ENCODE measurements at regions not wholly inside any gene's neighbourhood (a gene's known extent, or its start where the extent isn't known, plus 50 kb on each side); places are given as distances from the start of the nearest gene placed in this dataset.

GRCh38 chr13:63408331-63409189 lies 1992.9 kb upstream of the PCDH20 start:
- DNase-seq (ENCODE audit: low read depth in 1 of 2, low spot score in 1 of 2): no peak

GRCh38 chr13:63403733-63404132 lies 1988.1 kb upstream of the PCDH20 start:
- DNase-seq (ENCODE audit: low read depth in 1 of 2, low spot score in 1 of 2): no peak

- no peak for DNase-seq (ENCODE audit: low read depth in 1 of 2, low spot score in 1 of 2)
These were observed 1981.1 kb upstream of the PCDH20 start for GRCh38 chr13:63396746-63397145.

- no peak for DNase-seq (ENCODE audit: low read depth in 1 of 2, low spot score in 1 of 2)
These were observed 1977.5 kb upstream of the PCDH20 start for GRCh38 chr13:63393112-63393511.

GRCh38 chr13:63389756-63390155 lies 1974.1 kb upstream of the PCDH20 start:
- DNase-seq (ENCODE audit: low read depth in 1 of 2, low spot score in 1 of 2): no peak

- no peak for DNase-seq (ENCODE audit: low read depth in 1 of 2, low spot score in 1 of 2)
These were observed 1965.6 kb upstream of the PCDH20 start for GRCh38 chr13:63381078-63381859.

- no peak for DNase-seq (ENCODE audit: low read depth in 1 of 2, low spot score in 1 of 2)
These were observed 1962.3 kb upstream of the PCDH20 start for GRCh38 chr13:63377986-63378385.

- DNase-seq (ENCODE audit: low read depth in 1 of 2, low spot score in 1 of 2): no peak
These were observed 1954.5 kb upstream of the PCDH20 start for GRCh38 chr13:63370101-63370500.

GRCh38 chr13:63367522-63368198 lies 1952.0 kb upstream of the PCDH20 start:
- DNase-seq (ENCODE audit: low read depth in 1 of 2, low spot score in 1 of 2): no peak

GRCh38 chr13:63364159-63364558 lies 1948.5 kb upstream of the PCDH20 start:
- no peak for DNase-seq (ENCODE audit: low read depth in 1 of 2, low spot score in 1 of 2)

GRCh38 chr13:63351533-63351932 lies 1935.9 kb upstream of the PCDH20 start:
- no peak for DNase-seq (ENCODE audit: low read depth in 1 of 2, low spot score in 1 of 2)

- no peak for DNase-seq (ENCODE audit: low read depth in 1 of 2, low spot score in 1 of 2)
These were observed 1935.4 kb upstream of the PCDH20 start for GRCh38 chr13:63351081-63351480.

GRCh38 chr13:63345835-63346234 lies 1930.2 kb upstream of the PCDH20 start:
- DNase-seq (ENCODE audit: low read depth in 1 of 2, low spot score in 1 of 2): no peak

- DNase-seq (ENCODE audit: low read depth in 1 of 2, low spot score in 1 of 2): no peak
These were observed 1929.1 kb upstream of the PCDH20 start for GRCh38 chr13:63344711-63345110.

- DNase-seq (ENCODE audit: low read depth in 1 of 2, low spot score in 1 of 2): no peak
These were observed 1922.3 kb upstream of the PCDH20 start for GRCh38 chr13:63337921-63338320.

GRCh38 chr13:63337041-63337440 lies 1921.4 kb upstream of the PCDH20 start:
- DNase-seq (ENCODE audit: low read depth in 1 of 2, low spot score in 1 of 2): no peak

- DNase-seq (ENCODE audit: low read depth in 1 of 2, low spot score in 1 of 2): no peak
These were observed 1920.9 kb upstream of the PCDH20 start for GRCh38 chr13:63336549-63336948.

GRCh38 chr13:63327584-63327983 lies 1911.9 kb upstream of the PCDH20 start:
- no peak for DNase-seq (ENCODE audit: low read depth in 1 of 2, low spot score in 1 of 2)

- no peak for DNase-seq (ENCODE audit: low read depth in 1 of 2, low spot score in 1 of 2)
These were observed 1907.8 kb upstream of the PCDH20 start for GRCh38 chr13:63323441-63323840.

- DNase-seq (ENCODE audit: low read depth in 1 of 2, low spot score in 1 of 2): no peak
These were observed 1895.9 kb upstream of the PCDH20 start for GRCh38 chr13:63311587-63311986.

GRCh38 chr13:63308549-63309165 lies 1893.0 kb upstream of the PCDH20 start:
- DNase-seq (ENCODE audit: low read depth in 1 of 2, low spot score in 1 of 2): no peak

Data from activated CD4-positive, alpha-beta T cell treated with anti-CD3 and anti-CD28 coated beads, Interleukin-2, amount 50 U/mL, for 24 hours (primary cell).